ENCODE measurements at regions not wholly inside any gene's neighbourhood (a gene's known extent, or its start where the extent isn't known, plus 50 kb on each side); places are given as distances from the start of the nearest gene placed in this dataset.

GRCh38 chr12:40566271-40566670, 126.0 kb upstream of the CNTN1 start:
- TF ChIP-seq, protein P1, sequence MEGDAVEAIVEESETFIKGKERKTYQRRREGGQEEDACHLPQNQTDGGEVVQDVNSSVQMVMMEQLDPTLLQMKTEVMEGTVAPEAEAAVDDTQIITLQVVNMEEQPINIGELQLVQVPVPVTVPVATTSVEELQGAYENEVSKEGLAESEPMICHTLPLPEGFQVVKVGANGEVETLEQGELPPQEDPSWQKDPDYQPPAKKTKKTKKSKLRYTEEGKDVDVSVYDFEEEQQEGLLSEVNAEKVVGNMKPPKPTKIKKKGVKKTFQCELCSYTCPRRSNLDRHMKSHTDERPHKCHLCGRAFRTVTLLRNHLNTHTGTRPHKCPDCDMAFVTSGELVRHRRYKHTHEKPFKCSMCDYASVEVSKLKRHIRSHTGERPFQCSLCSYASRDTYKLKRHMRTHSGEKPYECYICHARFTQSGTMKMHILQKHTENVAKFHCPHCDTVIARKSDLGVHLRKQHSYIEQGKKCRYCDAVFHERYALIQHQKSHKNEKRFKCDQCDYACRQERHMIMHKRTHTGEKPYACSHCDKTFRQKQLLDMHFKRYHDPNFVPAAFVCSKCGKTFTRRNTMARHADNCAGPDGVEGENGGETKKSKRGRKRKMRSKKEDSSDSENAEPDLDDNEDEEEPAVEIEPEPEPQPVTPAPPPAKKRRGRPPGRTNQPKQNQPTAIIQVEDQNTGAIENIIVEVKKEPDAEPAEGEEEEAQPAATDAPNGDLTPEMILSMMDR (IDR thresholded peaks at IDR 0.05; ENCODE audit: insufficient read depth, low read depth, low read length): no peak
- no peak for TF ChIP-seq EZH2 (IDR thresholded peaks at IDR 0.05; ENCODE audit: insufficient read depth, low read length)
